ENCODE measurements at regions not wholly inside any gene's neighbourhood (a gene's known extent, or its start where the extent isn't known, plus 50 kb on each side); places are given as distances from the start of the nearest gene placed in this dataset.
A peak's percentile ranks its signal among the peaks of the same experiment; 100 is the strongest.

DNA sequence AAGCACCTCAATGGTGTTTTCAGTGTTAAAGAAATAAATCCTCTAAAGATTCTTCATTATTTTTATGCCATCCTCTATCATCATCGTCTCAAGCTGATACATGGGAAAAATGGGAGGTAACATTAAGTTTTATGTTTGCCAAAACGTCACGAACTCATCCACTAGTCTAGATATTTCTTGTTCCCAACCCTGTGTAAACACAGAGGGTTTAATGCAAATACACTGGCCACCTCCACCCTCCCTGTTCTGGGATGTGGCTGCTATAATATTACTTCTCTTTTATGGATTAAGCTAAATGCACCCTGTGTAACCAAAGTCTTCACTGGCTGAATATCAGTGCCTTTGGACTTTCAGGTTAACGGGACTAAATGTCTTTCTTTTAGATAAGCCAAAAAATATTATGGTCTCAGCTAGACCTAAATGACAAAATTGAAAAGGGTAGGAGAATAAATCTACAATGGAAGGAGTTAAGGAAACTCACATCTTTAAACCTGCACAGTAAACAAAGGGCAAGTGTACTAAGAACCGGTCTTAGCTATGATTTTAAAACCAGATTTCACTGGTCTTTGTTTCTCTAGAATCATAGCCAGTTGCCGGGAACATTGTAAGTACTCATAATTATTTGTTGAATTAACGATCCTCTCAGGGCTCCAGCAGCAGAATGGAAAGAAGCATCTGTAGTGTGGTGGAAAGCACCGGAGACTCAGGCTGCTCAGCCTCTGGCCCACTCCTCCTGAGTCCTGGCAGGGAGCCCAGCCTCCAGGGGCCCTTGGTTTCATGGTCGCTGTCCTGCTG is 103.5 kb upstream of the NOCT start:
- Histone ChIP-seq H3K4me3 (ENCODE audit: control insufficient read depth in 2 of 3, extremely low read depth in 1 of 3, insufficient read depth in 2 of 3, low read depth in 1 of 3, low read length in 3 of 3) (no peak overlapping the region), H3K9me1 (ENCODE audit: control insufficient read depth, extremely low read depth, insufficient read depth, low read length) (no peaks in the 10 kb centered on the region), H3K9me3 (ENCODE audit: control insufficient read depth, low read depth, low read length) (no peaks in the 10 kb centered on the region), H2AFZ (ENCODE audit: control insufficient read depth, low read length) (no peak overlapping the region), H3K79me2 (ENCODE audit: control insufficient read depth, insufficient read depth, low read length) (no peaks in the 10 kb centered on the region), H3K9ac (ENCODE audit: control insufficient read depth, extremely low read depth, insufficient read depth, low read length) (no peak overlapping the region), H3K27me3 (ENCODE audit: control insufficient read depth, extremely low read depth, insufficient read depth, low read length) (no peaks in the 10 kb centered on the region), H3K27ac (ENCODE audit: control insufficient read depth, insufficient read depth, low read length) (no peak overlapping the region), H3K4me1 (ENCODE audit: control insufficient read depth, extremely low read depth, insufficient read depth, low read length) (peaks cover 15% of the 10 kb centered on the region), H3K36me3 (ENCODE audit: control insufficient read depth in 2 of 2, extremely low read depth in 1 of 2, insufficient read depth in 2 of 2, low read length in 2 of 2) (no peaks in the 10 kb centered on the region), H3K4me2 (ENCODE audit: control insufficient read depth, extremely low read depth, insufficient read depth, low read depth, low read length) (no peak overlapping the region), H4K20me1 (ENCODE audit: control insufficient read depth, extremely low read depth, insufficient read depth, low read length) (no peaks in the 10 kb centered on the region)
- FAIRE-seq (no peak), DNase-seq (ENCODE audit: low read depth, low spot score) (no peak)
- dilution Hi-C loops (cut with MboI; ENCODE audit: extremely low pct_ligation_motif_present, low sequenced_read_pairs) = no loop called here
- TF ChIP-seq, protein P1, sequence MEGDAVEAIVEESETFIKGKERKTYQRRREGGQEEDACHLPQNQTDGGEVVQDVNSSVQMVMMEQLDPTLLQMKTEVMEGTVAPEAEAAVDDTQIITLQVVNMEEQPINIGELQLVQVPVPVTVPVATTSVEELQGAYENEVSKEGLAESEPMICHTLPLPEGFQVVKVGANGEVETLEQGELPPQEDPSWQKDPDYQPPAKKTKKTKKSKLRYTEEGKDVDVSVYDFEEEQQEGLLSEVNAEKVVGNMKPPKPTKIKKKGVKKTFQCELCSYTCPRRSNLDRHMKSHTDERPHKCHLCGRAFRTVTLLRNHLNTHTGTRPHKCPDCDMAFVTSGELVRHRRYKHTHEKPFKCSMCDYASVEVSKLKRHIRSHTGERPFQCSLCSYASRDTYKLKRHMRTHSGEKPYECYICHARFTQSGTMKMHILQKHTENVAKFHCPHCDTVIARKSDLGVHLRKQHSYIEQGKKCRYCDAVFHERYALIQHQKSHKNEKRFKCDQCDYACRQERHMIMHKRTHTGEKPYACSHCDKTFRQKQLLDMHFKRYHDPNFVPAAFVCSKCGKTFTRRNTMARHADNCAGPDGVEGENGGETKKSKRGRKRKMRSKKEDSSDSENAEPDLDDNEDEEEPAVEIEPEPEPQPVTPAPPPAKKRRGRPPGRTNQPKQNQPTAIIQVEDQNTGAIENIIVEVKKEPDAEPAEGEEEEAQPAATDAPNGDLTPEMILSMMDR (optimal IDR thresholded peaks at IDR 0.05 in 1 of 3, IDR thresholded peaks at IDR 0.05 in 1 of 3, conservative IDR thresholded peaks at IDR 0.05 in 1 of 3; ENCODE audit: extremely low read depth in 1 of 3, insufficient read depth in 2 of 3, low read length in 3 of 3) = no peak
- no peak for TF ChIP-seq EZH2 (IDR thresholded peaks at IDR 0.05; ENCODE audit: low read length)

DNA sequence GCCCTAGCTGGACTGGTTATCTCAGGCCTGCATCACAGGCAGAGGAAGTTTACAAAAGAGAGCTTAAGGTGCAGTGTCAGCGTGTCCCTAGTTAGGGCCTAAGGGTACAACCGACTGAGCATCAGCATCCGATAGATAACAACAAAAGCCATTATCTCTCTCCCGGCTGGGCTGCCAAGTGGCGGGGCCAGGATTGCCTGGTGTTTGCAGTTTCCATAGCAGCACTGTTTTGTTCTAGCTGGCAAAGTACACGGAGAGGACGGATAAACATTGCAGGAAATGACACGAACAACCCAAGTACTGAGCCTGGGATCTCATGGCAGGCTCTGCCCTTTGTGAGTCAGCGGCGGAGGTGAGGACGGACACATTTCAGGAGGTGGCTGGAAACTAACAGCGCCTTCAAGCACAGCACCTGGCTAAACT is 104.7 kb upstream of the NOCT start:
- H3K27me3 ChIP-seq (ENCODE audit: control insufficient read depth, extremely low read depth, insufficient read depth, low read length) = no peaks in the 10 kb centered on the region
- peak; percentile 95 for FAIRE-seq
- H3K79me2 ChIP-seq (ENCODE audit: control insufficient read depth, insufficient read depth, low read length) = no peaks in the 10 kb centered on the region
- H4K20me1 ChIP-seq (ENCODE audit: control insufficient read depth, extremely low read depth, insufficient read depth, low read length) = no peaks in the 10 kb centered on the region
- no peak for TF ChIP-seq EZH2 (IDR thresholded peaks at IDR 0.05; ENCODE audit: low read length)
- TF ChIP-seq, protein P1 (optimal IDR thresholded peaks at IDR 0.05 in 1 of 3, IDR thresholded peaks at IDR 0.05 in 1 of 3, conservative IDR thresholded peaks at IDR 0.05 in 1 of 3; ENCODE audit: extremely low read depth in 1 of 3, insufficient read depth in 2 of 3, low read length in 3 of 3) = no peak
- peak; percentile 11 for DNase-seq (ENCODE audit: low read depth, low spot score)
- peak overlapping the region; percentile 81 for H3K27ac ChIP-seq (ENCODE audit: control insufficient read depth, insufficient read depth, low read length)
- H2AFZ ChIP-seq (ENCODE audit: control insufficient read depth, low read length) = peak overlapping the region; percentile 71
- no peaks in the 10 kb centered on the region for H3K9me3 ChIP-seq (ENCODE audit: control insufficient read depth, low read depth, low read length)
- peak overlapping the region; percentile 72 for H3K9ac ChIP-seq (ENCODE audit: control insufficient read depth, extremely low read depth, insufficient read depth, low read length)
- peak overlapping the region in 2 of 3 experiments; percentile 43 to 52 for H3K4me3 ChIP-seq (ENCODE audit: control insufficient read depth in 2 of 3, extremely low read depth in 1 of 3, insufficient read depth in 2 of 3, low read depth in 1 of 3, low read length in 3 of 3)
- H3K4me1 ChIP-seq (ENCODE audit: control insufficient read depth, extremely low read depth, insufficient read depth, low read length) = peaks cover 15% of the 10 kb centered on the region
- dilution Hi-C loops (cut with MboI; ENCODE audit: extremely low pct_ligation_motif_present, low sequenced_read_pairs) = no loop called here
- peak overlapping the region; percentile 80 for H3K4me2 ChIP-seq (ENCODE audit: control insufficient read depth, extremely low read depth, insufficient read depth, low read depth, low read length)
- no peaks in the 10 kb centered on the region for H3K9me1 ChIP-seq (ENCODE audit: control insufficient read depth, extremely low read depth, insufficient read depth, low read length)
- H3K36me3 ChIP-seq (ENCODE audit: control insufficient read depth in 2 of 2, extremely low read depth in 1 of 2, insufficient read depth in 2 of 2, low read length in 2 of 2) = no peaks in the 10 kb centered on the region
